DMS 273 treated with DMSO at 0.1 percent for 48 hours (cell line): ENCODE measurements at regions not wholly inside any gene's neighbourhood (a gene's known extent, or its start where the extent isn't known, plus 50 kb on each side); places are given as distances from the start of the nearest gene placed in this dataset.
"Not testable (repeated sequence)": the region's sequence is repeated elsewhere in the genome, so short reads cannot be mapped to it uniquely, and the experiment has no call there.

ENCODE experiments used
- DNase-seq: peaks from one replicate; lab custom pipeline; 2025; lab: John Stamatoyannopoulos, UW

- DNase-seq: no peak
Observed at GRCh38 chr2:182548031-182548950, 121.5 kb upstream of the PDE1A start.

DNA sequence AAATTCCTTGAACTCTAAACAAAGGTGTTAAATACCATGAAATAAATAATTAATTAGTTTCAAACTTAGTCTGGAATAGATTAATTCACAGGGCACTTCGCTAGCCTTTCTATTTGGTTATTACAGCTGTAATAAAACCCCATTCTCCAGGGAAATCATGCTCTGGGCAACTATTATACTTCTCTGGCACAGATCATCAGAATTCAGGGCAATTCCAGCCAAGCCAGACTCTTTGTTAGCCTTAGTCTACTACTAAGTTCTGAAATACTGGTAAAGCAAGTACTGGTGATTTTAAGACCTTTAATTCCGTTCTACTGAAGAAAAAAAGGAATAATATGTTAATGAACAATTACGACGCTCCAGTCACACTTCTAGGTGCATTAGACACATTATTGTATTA, 123.4 kb upstream of the PDE1A start:
- DNase-seq: no peak

- DNase-seq: not testable (repeated sequence)
Observed at GRCh38 chr2:182552232-182552631, 125.4 kb upstream of the PDE1A start.

- not testable (repeated sequence) for DNase-seq
Observed at GRCh38 chr2:182552785-182553184, 125.9 kb upstream of the PDE1A start.

- no peak for DNase-seq
Observed at GRCh38 chr2:182553483-182553882, 126.6 kb upstream of the PDE1A start.

DNA sequence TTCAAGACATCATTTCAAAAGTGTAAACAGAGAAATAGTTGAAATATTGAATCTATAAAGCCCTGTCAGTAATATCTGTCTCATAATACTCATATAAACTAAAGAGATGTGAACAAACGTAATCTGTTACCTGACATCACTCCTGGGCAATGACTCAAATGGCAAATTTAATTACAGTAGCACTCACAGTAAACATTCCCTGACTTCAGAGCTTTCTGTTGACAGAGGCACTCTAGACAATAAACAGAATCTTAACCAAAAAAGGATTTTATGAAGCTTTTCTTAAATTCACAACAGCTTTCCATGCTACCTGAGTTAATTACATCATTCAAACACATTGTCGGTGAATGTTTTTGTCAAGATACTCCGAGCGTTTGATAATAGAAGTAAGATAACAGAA, 128.1 kb upstream of the PDE1A start:
- DNase-seq: no peak

DNA sequence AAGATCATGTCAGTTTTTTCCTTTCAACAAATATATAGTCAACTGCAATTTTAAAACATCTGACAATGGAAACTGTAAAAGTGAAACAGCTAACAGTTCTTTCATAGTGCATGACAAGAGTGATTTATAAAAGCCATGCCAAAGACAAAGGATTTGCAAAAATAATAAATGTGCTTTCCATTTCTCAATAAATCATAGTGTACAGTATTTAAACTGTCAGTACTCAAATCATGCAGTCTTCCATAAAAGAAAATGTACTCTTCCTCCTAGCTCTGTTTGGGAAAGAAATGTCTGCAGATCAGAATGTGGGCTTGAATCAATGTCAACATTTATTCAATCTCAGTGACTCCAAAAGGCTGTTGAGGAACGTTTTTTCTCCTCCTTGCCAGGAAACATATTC, 131.7 kb upstream of the PDE1A start:
- no peak for DNase-seq

DNA sequence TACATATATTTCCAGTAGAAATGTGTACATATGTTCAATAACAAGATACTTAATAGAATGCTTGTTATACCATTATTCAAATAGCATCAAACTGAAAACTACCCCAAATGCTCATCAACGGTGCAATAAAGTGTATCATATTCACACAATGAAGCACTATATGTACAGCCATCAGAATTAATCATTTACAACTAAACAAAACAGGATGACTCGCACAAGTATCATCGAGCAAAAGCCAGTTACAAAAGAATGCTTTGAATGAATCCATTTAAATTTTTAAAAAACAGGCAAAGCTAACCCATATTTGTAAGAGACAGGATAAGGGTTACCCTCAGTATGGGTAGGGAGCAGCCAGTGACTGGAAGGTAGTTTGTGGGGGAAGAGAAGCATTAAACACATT, 132.8 kb upstream of the PDE1A start:
- no peak for DNase-seq

- no peak for DNase-seq
Observed at GRCh38 chr2:182565911-182566567, 139.2 kb upstream of the PDE1A start.

DNA sequence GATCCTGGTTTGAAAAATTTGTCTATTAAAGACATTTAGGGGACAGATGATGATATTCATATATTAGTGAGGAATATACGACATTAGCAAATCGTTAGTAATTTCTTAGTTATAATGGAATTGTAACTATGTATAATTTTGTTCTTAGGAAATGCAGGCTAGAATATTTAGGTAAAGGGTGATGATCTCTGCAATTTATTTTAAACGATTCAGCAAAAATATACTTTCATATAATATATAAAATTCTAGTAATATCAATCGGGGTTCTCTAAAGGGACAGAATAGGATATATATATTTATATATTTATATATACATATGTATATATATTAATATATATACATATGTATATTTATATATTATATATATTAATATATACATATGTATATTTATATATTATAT, 142.5 kb upstream of the DNAJC10 start:
- no peak for DNase-seq

GRCh38 chr2:182577816-182578215, 138.2 kb upstream of the DNAJC10 start:
- DNase-seq: no peak

GRCh38 chr2:182581196-182581935, 134.7 kb upstream of the DNAJC10 start:
- no peak for DNase-seq

DNA sequence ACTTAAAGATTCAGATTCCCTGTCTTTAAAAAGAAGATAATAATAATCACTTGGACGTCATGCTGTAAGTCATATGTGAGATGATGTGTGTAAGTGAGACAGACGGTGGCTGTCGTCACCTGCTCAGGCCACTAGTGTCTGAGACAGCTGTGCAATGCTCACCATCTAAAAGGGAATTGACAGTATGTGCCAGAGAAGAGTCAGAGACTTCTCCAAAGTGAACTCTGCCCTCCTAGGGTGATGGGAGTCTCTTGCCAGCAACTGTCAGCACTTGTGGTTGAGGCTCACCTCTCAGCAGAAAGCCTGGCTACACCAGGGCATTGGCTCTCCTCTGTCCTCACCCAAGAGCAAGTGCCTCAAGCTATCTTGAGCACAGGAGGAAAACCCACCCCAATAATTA, 131.6 kb upstream of the DNAJC10 start:
- DNase-seq: no peak

GRCh38 chr2:182585001-182585400, 131.1 kb upstream of the DNAJC10 start:
- DNase-seq: no peak

GRCh38 chr2:182585430-182585829, 130.6 kb upstream of the DNAJC10 start:
- no peak for DNase-seq

- no peak for DNase-seq
Observed at GRCh38 chr2:182586426-182586825, 129.6 kb upstream of the DNAJC10 start.

- no peak for DNase-seq
Observed at GRCh38 chr2:182587831-182588230, 128.2 kb upstream of the DNAJC10 start.

DNA sequence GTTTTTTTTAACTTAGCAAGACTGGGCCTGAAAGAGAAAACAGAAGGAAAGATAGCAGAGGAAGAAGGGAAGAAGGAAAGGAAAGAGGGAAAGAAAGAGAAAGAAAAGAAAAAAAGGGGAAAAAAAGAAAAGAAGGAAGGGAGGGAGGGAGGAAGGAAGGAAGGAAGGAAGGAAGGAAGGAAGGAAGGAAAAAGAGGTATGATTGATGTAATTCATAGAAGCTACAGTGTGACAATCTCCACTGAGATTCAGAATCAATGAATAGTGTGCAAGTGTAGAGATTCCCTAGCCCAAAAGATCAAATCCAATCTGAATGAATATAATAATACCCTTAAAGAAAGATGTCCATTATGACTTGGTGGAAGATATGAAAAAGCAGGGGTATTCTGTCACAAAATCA, 126.9 kb upstream of the DNAJC10 start:
- no peak for DNase-seq

DNA sequence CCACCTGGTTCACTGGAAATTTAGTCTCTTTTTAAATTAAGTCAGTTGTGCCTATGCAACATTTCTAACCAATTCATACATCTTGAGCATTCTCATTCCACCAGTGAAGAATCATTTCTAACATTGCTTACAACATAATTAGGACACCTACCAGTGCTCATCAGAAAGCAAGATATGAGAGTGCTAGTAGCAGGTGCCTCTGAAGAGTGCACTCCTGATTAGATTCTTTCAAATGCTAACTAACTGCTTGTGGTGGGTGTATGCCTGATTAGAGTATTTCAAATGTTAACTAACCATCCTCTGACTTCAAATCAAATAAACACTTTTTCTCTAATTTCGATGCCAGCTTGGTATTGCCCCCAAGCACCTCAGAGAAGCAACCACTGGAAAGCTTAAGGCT, 124.3 kb upstream of the DNAJC10 start:
- DNase-seq: no peak

DNA sequence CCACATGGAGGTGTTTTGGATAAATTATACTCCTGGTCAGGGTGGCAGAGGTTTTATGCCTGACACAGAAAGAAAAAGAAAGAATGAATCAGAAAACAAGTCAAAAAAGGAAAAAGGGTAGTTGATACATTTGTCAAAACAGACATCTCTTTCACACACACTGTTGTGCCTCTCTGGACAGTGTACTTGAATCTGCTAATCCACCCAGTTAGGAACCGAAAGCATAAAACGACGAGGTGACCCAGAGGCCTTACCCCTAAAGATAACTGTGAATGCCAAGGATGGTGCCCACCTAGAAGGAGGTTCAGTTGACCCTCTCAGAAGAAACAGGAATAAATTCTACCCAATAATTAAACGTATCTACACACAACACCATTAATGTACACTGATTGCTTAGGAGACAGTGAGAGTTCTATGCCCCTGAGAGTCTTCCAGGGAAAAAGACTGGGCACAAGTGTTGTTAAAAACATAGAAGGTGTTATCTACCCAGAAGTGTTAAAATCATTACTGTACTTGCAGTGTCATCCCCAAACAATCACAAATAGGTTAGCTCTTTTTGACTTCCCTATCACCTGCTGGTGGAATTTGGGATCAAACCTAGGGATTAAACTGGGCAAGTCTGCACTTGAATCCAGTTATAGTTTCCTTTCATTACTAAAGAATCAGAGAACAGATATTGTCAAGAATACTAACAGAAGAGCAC, 123.2 kb upstream of the DNAJC10 start:
- no peak for DNase-seq

DNA sequence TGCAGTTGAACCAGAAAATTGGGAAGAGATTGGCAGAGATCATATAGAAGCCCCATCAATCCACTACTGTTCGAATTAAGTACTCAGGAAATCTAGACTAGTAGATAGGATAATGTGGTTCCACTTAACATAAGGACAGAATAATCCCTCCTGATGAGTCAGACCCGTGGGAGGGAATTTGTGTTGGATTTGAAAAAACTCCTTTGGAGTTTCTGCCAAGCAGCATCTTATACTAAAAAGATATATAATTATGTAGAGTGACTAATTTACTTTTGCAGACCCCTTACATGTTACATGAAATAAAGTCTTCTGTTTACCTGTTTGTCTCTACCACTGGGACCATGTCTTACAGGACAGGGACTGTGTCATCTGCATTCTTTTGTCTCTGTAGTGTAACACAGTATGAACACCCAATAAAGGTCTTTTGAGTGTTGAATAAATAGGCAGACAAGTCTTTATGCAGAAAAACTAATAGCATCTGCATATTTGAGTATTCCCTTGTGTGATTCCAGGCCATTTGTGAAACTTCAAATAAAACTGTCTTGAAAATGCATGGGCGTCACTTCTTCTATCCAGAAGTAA, 122.6 kb upstream of the DNAJC10 start:
- no peak for DNase-seq

DNA sequence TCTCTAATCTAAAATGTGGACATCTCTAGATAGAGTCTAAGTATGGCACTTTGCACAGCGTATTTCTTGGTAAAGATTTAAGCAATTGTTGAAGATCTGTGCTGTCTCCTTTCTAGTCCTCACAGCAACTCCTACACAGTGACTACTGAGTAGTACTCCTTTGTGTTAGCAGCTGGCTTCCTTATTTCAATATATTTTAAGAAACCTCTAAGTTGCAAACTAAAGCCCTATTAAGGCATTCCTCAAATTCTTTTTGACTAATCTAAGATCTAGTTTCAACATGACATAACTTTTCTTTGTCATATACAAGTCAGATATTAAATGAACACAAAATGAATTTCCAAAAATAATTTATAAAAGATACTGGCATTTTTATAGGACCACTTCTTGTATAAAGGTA, 121.8 kb upstream of the DNAJC10 start:
- DNase-seq: no peak
